Bronchial epithelial cell (primary cell): ENCODE measurements at regions not wholly inside any gene's neighbourhood (a gene's known extent, or its start where the extent isn't known, plus 50 kb on each side); places are given as distances from the start of the nearest gene placed in this dataset.

ENCODE experiments used
- DNase-seq: peaks from one replicate; pipeline ENCODE4 v3.0.0-alpha.2; 2010; ENCODE audit warnings: low read depth
- FAIRE-seq: peaks from 2 replicates; lab custom pipeline; 2011; peaks lifted over from hg19 to GRCh38; lab: Jason Lieb, UNC
- H3K27me3 ChIP-seq: 2 replicates; pipeline ENCODE4 v1.5.1; 2011; ENCODE audit warnings: low read length; ENCODE audit not compliant: control insufficient read depth, insufficient read depth
- H3K36me3 ChIP-seq: 2 replicates; pipeline ENCODE4 v1.5.1; 2011; ENCODE audit warnings: low read length; ENCODE audit not compliant: control insufficient read depth, insufficient read depth
- H3K4me3 ChIP-seq: 2 replicates; pipeline ENCODE4 v1.5.1; 2011; ENCODE audit warnings: mild to moderate bottlenecking, low read depth, low read length, control low read depth
- TF ChIP-seq, protein P1 (sequence below): IDR thresholded peaks from 2 replicates; pipeline ENCODE4 v1.5.1; 2011; ENCODE audit warnings: mild to moderate bottlenecking, moderate library complexity, low read length, control low read depth, inconsistent platforms; ENCODE audit not compliant: insufficient read depth, severe bottlenecking

DNA sequence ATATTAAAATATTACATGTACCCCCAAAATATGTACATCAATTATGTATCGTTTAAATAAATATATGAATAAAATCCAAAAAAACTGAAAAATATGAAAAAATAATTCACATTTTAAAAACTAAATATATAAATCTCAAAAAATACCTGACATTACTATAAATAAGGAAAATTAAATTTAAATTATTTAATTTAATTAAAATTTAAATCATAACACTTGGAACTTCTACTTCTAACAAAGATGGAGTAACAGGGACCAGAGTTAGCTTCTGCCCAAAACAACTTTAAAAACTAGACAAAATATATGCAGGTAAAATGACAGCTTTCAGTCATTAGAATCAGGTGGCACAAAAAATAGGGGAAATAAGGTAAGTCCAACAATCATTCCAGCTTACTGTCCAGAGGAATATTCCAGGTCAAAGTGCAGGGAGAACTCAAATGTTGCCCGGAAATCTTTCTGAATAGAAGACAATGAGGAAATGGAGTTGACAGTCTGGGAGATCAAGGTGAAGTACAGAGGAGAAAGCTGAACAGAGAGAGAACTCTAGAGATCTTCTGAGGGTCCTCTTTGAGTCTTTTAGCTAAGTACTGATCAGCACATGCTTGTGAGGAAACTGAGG, 207.7 kb upstream of the ATP11B start:
- FAIRE-seq: no peak
- H3K36me3 ChIP-seq: no peaks in the 10 kb centered on the region
- TF ChIP-seq, protein P1, sequence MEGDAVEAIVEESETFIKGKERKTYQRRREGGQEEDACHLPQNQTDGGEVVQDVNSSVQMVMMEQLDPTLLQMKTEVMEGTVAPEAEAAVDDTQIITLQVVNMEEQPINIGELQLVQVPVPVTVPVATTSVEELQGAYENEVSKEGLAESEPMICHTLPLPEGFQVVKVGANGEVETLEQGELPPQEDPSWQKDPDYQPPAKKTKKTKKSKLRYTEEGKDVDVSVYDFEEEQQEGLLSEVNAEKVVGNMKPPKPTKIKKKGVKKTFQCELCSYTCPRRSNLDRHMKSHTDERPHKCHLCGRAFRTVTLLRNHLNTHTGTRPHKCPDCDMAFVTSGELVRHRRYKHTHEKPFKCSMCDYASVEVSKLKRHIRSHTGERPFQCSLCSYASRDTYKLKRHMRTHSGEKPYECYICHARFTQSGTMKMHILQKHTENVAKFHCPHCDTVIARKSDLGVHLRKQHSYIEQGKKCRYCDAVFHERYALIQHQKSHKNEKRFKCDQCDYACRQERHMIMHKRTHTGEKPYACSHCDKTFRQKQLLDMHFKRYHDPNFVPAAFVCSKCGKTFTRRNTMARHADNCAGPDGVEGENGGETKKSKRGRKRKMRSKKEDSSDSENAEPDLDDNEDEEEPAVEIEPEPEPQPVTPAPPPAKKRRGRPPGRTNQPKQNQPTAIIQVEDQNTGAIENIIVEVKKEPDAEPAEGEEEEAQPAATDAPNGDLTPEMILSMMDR: no peak
- no peak overlapping the region for H3K4me3 ChIP-seq
- H3K27me3 ChIP-seq: no peaks in the 10 kb centered on the region
- no peak for DNase-seq

GRCh38 chr3:182592747-182593146, 200.6 kb upstream of the ATP11B start:
- no peak for DNase-seq
- no peaks in the 10 kb centered on the region for H3K27me3 ChIP-seq
- H3K36me3 ChIP-seq: no peaks in the 10 kb centered on the region
- no peak for FAIRE-seq
- no peak overlapping the region for H3K4me3 ChIP-seq
- TF ChIP-seq, protein P1: no peak

- DNase-seq (no peak), FAIRE-seq (no peak)
- Histone ChIP-seq H3K36me3 (no peaks in the 10 kb centered on the region), H3K27me3 (no peaks in the 10 kb centered on the region), H3K4me3 (no peak overlapping the region)
- TF ChIP-seq, protein P1: no peak
Observed at GRCh38 chr3:182596676-182597410, 196.5 kb upstream of the ATP11B start.

GRCh38 chr3:182597621-182598041, 195.7 kb upstream of the ATP11B start:
- peak; percentile 94 for DNase-seq
- Histone ChIP-seq H3K4me3 (no peak overlapping the region), H3K36me3 (no peaks in the 10 kb centered on the region), H3K27me3 (no peaks in the 10 kb centered on the region)
- FAIRE-seq: no peak
- TF ChIP-seq, protein P1: no peak

GRCh38 chr3:182601597-182601996, 191.7 kb upstream of the ATP11B start:
- H3K27me3 ChIP-seq: no peaks in the 10 kb centered on the region
- FAIRE-seq (peak; percentile 86), DNase-seq (no peak)
- H3K4me3 ChIP-seq: no peak overlapping the region
- H3K36me3 ChIP-seq: no peaks in the 10 kb centered on the region
- TF ChIP-seq, protein P1: no peak
